H9 (cell line): ENCODE measurements at regions not wholly inside any gene's neighbourhood (a gene's known extent, or its start where the extent isn't known, plus 50 kb on each side); places are given as distances from the start of the nearest gene placed in this dataset.
A peak's percentile ranks its signal among the peaks of the same experiment; 100 is the strongest.

Experiments
- DNase-seq: peaks from one replicate; pipeline ENCODE4 v3.0.0-alpha.2; 2017
- H2AFZ ChIP-seq: one replicate; pipeline ENCODE4 v1.6.1; 2013; ENCODE audit warnings: mild to moderate bottlenecking, low read length, control low read depth, moderate library complexity
- H2AK5ac ChIP-seq: 2 replicates; pipeline ENCODE4 v1.6.1; 2013; ENCODE audit warnings: low read length, control low read depth, mixed read lengths; ENCODE audit not compliant: insufficient read length
- H2BK120ac ChIP-seq: one replicate; pipeline ENCODE4 v1.6.1; 2013; ENCODE audit warnings: low read depth, mild to moderate bottlenecking, low read length, control low read depth, inconsistent platforms; ENCODE audit not compliant: poor library complexity, severe bottlenecking
- H2BK12ac ChIP-seq: 2 replicates; pipeline ENCODE4 v1.6.1; 2013; ENCODE audit warnings: low read length, control low read depth, mixed read lengths, low read depth; ENCODE audit not compliant: insufficient read length
- H2BK15ac ChIP-seq: 2 replicates; pipeline ENCODE4 v1.6.1; 2013; ENCODE audit warnings: low read depth, low read length, control low read depth
- H2BK20ac ChIP-seq: one replicate; pipeline ENCODE4 v1.6.1; 2013; ENCODE audit warnings: low read depth, mild to moderate bottlenecking, low read length, control low read depth, inconsistent platforms; ENCODE audit not compliant: poor library complexity, severe bottlenecking
- H2BK5ac ChIP-seq: 2 replicates; pipeline ENCODE4 v1.6.1; 2013; ENCODE audit warnings: low read length, control low read depth, mixed read lengths; ENCODE audit not compliant: insufficient read length
- H3K14ac ChIP-seq: 2 replicates; pipeline ENCODE4 v1.6.1; 2013; ENCODE audit warnings: low read length, control low read depth; ENCODE audit not compliant: insufficient read depth
- H3K18ac ChIP-seq: 2 replicates; pipeline ENCODE4 v1.6.1; 2013; ENCODE audit warnings: low read depth, mild to moderate bottlenecking, mixed read lengths, low read length, control low read depth; ENCODE audit not compliant: insufficient read length
- H3K23ac ChIP-seq: 2 replicates; pipeline ENCODE4 v1.6.1; 2013; ENCODE audit warnings: low read length, control low read depth, mixed read lengths, low read depth; ENCODE audit not compliant: insufficient read length
- H3K23me2 ChIP-seq: 2 replicates; pipeline ENCODE4 v1.6.1; 2013; ENCODE audit warnings: low read depth, mild to moderate bottlenecking, mixed read lengths, low read length, control low read depth; ENCODE audit not compliant: insufficient read length, poor library complexity, severe bottlenecking
- H3K27ac ChIP-seq: 2 replicates; pipeline ENCODE4 v1.5.1; 2013; ENCODE audit warnings: low read length, control low read depth, mixed read lengths, low read depth; ENCODE audit not compliant: insufficient read length
- H3K27me3 ChIP-seq: 2 replicates; pipeline ENCODE4 v1.6.1; 2013; ENCODE audit warnings: low read length, control low read depth, inconsistent platforms; ENCODE audit not compliant: insufficient read depth
- H3K4ac ChIP-seq: 2 replicates; pipeline ENCODE4 v1.6.1; 2013; ENCODE audit warnings: low read depth, mild to moderate bottlenecking, control low read depth, inconsistent platforms, low read length, moderate library complexity
- H3K4me1 ChIP-seq: 2 replicates; pipeline ENCODE4 v1.6.1; 2013; ENCODE audit warnings: low read length, control low read depth, inconsistent platforms; ENCODE audit not compliant: insufficient read depth
- H3K4me2 ChIP-seq: 2 replicates; pipeline ENCODE4 v1.6.1; 2013; ENCODE audit warnings: low read length, control low read depth, mixed read lengths; ENCODE audit not compliant: insufficient read length, insufficient read depth
- H3K56ac ChIP-seq: 2 replicates; pipeline ENCODE4 v1.6.1; 2013; ENCODE audit warnings: low read depth, mild to moderate bottlenecking, mixed read lengths, low read length, control low read depth; ENCODE audit not compliant: insufficient read length
- H3K79me1 ChIP-seq: 2 replicates; pipeline ENCODE4 v1.6.1; 2013; ENCODE audit warnings: low read depth, mild to moderate bottlenecking, moderate library complexity, low read length, control low read depth, inconsistent platforms; ENCODE audit not compliant: insufficient read depth, poor library complexity, severe bottlenecking
- H3K79me2 ChIP-seq: 2 replicates; pipeline ENCODE4 v1.6.1; 2013; ENCODE audit warnings: low read length, control low read depth, inconsistent platforms; ENCODE audit not compliant: insufficient read depth
- H3K9ac ChIP-seq: 2 replicates; pipeline ENCODE4 v1.6.1; 2013; ENCODE audit warnings: low read length, control low read depth, mixed read lengths; ENCODE audit not compliant: insufficient read length; ENCODE audit errors: extremely low read depth
- H3K9me3 ChIP-seq: one replicate; pipeline ENCODE4 v1.6.1; 2013; ENCODE audit warnings: low read depth, low read length, inconsistent platforms; ENCODE audit not compliant: control insufficient read depth
- H3T11ph ChIP-seq: one replicate; pipeline ENCODE4 v1.6.1; 2013; ENCODE audit warnings: mild to moderate bottlenecking, low read length, control low read depth, inconsistent platforms
- H4K20me1 ChIP-seq: one replicate; pipeline ENCODE4 v1.6.1; 2013; ENCODE audit not compliant: control insufficient read depth, insufficient read length, insufficient read depth
- H4K5ac ChIP-seq: 2 replicates; pipeline ENCODE4 v1.6.1; 2013; ENCODE audit warnings: low read depth, mild to moderate bottlenecking, mixed read lengths, low read length, control low read depth; ENCODE audit not compliant: insufficient read length
- H4K8ac ChIP-seq: replicated peaks from 2 replicates; pipeline ENCODE4 v1.6.1; 2013; ENCODE audit warnings: low read length, control low read depth, mixed read lengths, low read depth; ENCODE audit not compliant: insufficient read length
- H4K91ac ChIP-seq: 2 replicates; pipeline ENCODE4 v1.6.1; 2013; ENCODE audit warnings: low read depth, mild to moderate bottlenecking, moderate library complexity, mixed read lengths, low read length, control low read depth; ENCODE audit not compliant: insufficient read length
- H3K27ac Mint-ChIP-seq, 3 experiments: 2 replicates in 2 of 3; 3 replicates in 1 of 3; pipeline ENCODE4 v1.8.0; 2020 to 2021; ENCODE audit warnings: mixed read lengths in 3 of 3, mild to moderate bottlenecking in 1 of 3, moderate library complexity in 1 of 3
- H3K27me3 Mint-ChIP-seq: 2 replicates; pipeline ENCODE4 v1.8.0; 2021; ENCODE audit warnings: low read depth, mild to moderate bottlenecking, moderate library complexity, mixed read lengths
- H3K36me3 Mint-ChIP-seq, 3 experiments: 2 replicates in 2 of 3; 3 replicates in 1 of 3; pipeline ENCODE4 v1.8.0; 2020 to 2021; ENCODE audit warnings: low read depth in 3 of 3, mixed read lengths in 3 of 3; ENCODE audit not compliant: insufficient read depth in 1 of 3
- H3K4me1 Mint-ChIP-seq, 2 experiments: 2 replicates each; pipeline ENCODE4 v1.8.0; 2020; ENCODE audit warnings: mixed read lengths in 2 of 2
- H3K4me3 Mint-ChIP-seq, 2 experiments: 2 replicates in 1 of 2; 3 replicates in 1 of 2; pipeline ENCODE4 v1.8.0; 2020 to 2021; ENCODE audit warnings: mild to moderate bottlenecking in 2 of 2, mixed read lengths in 2 of 2, moderate library complexity in 1 of 2
- H3K9me3 Mint-ChIP-seq, 2 experiments: 2 replicates in 1 of 2; 3 replicates in 1 of 2; pipeline ENCODE4 v1.8.0; 2020; ENCODE audit warnings: mild to moderate bottlenecking in 2 of 2, mixed read lengths in 2 of 2, moderate library complexity in 1 of 2
- CTCF ChIP-seq: fragments of 200-600 bp; sonication (generic); conservative IDR thresholded peaks from 3 replicates; pipeline ENCODE4 v1.8.0; 2021; ENCODE audit warnings: antibody characterized with exemption, mild to moderate bottlenecking
- WGBS: extraction: QIAGEN DNeasy Blood & Tissue Kit; methylation state at CpG from one replicate; pipeline ENCODE4 v1.1.7; 2013; ENCODE audit warnings: missing lambda C conversion rate, low lambda C conversion rate, mixed read lengths; ENCODE audit not compliant: insufficient read length; ENCODE audit errors: extremely low coverage; 5-methylcytosine and 5-hydroxymethylcytosine counted together

GRCh38 chr1:209375097-209375496, 208.4 kb upstream of the CAMK1G start:
- no peaks in the 10 kb centered on the region for H3K9me3 ChIP-seq
- Mint-ChIP-seq H3K4me1 (peaks cover 35 to 48% of the 10 kb centered on the region in 2 experiments), H3K27me3 (no peaks in the 10 kb centered on the region), H3K27ac (peak overlapping the region in 2 of 3 experiments; percentile 46 to 47; a peak in 4 of 7 replicates), H3K9me3 (no peaks in the 10 kb centered on the region), H3K36me3 (no peaks in the 10 kb centered on the region), H3K4me3 (no peak overlapping the region)
- no peak overlapping the region for H3K23ac ChIP-seq
- no peak for DNase-seq
- no peak overlapping the region for H2BK120ac ChIP-seq
- no peak overlapping the region for H3K18ac ChIP-seq
- H3K56ac ChIP-seq: no peak overlapping the region
- no peak overlapping the region for H2AFZ ChIP-seq
- no peak overlapping the region for H2BK12ac ChIP-seq
- no peak overlapping the region for H4K8ac ChIP-seq
- no peak overlapping the region for H2BK15ac ChIP-seq
- no peaks in the 10 kb centered on the region for H3K79me2 ChIP-seq
- no peak overlapping the region for H3K9ac ChIP-seq
- no peak overlapping the region for H2AK5ac ChIP-seq
- H3K4ac ChIP-seq: no peak overlapping the region
- no peak overlapping the region for H2BK5ac ChIP-seq
- H4K20me1 ChIP-seq: no peaks in the 10 kb centered on the region
- H3T11ph ChIP-seq: no peak overlapping the region
- H2BK20ac ChIP-seq: no peak overlapping the region
- no peaks in the 10 kb centered on the region for H3K79me1 ChIP-seq
- no peak overlapping the region for H4K5ac ChIP-seq
- no peaks in the 10 kb centered on the region for H3K27me3 ChIP-seq
- H3K4me2 ChIP-seq: peak overlapping the region; percentile 18
- no CpG with 5 or more reads among the region's 5 CpGs for WGBS
- no peak overlapping the region for H3K14ac ChIP-seq
- H3K27ac ChIP-seq: peak overlapping the region; percentile 51
- H3K23me2 ChIP-seq: no peaks in the 10 kb centered on the region
- peaks cover 8% of the 10 kb centered on the region for H3K4me1 ChIP-seq
- TF ChIP-seq CTCF: no peak
- H4K91ac ChIP-seq: no peak overlapping the region
